HG03060 (cell line): ENCODE measurements at regions not wholly inside any gene's neighbourhood (a gene's known extent, or its start where the extent isn't known, plus 50 kb on each side); places are given as distances from the start of the nearest gene placed in this dataset.
A peak's percentile ranks its signal among the peaks of the same experiment; 100 is the strongest.

Experiments
- ATAC-seq: cut with Tn5 transposase; IDR thresholded peaks from one replicate; pipeline ENCODE4 v1.9.1; 2021; ENCODE audit warnings: low read depth, moderate number of reproducible peaks; ENCODE audit not compliant: unreplicated experiment

DNA sequence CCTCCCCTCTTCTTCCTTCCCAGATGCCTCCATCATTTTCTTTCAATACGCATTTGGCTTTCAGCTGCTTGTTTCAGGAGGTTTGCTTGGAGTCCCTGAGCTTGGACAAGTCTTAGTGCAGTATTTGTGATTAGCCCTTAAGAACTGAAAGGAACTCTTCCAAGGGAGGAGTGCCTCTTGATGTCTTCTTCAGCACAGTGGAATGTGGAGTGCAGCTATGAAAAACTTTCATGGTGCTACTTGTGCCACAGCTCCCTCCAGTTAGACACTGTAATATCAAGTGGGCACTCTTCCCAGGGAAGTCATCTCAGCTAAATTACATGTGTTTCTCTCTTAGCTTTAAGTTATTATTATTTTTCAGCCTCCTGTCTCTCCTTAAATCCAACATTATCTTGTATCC, 173.1 kb downstream of the NECTIN3 start:
- ATAC-seq, result no peak

DNA sequence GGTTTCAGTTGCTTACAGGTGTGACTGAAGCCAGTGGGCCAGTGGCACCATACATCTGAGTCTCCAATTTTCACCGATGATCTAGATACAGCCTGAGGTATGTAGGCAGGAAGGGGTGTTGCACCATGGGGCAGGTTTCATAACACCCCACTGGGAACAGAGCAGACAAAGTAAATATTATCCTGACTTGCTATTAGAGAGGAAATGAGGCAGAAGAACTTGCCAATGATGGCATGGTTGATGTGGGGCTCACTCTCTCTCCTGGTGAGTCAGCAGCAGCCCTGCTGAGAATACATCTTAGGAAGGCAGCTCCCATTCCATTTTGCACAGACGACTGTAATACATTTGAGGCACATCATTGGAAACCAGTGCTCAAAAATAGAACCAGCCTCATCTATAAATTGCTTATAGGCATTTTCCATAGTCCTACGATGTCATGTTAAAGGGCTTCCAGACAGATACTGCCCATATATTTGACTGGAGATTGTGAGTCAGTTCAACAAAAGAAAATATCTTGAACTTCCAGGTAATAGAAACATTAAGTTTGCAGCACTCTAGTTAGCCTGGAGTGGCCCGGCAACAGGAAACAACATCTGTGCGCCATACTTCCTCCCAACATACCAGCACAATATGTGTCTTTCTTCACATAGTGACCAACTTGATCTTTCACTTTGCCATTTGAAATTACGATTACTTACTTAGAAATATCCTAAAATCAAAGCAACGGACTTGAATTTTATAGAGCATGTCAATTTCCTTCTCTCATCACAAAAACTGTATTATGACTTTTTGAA, 175.5 kb downstream of the NECTIN3 start:
- ATAC-seq, result no peak

- no peak for ATAC-seq
Measured at GRCh38 chr3:111248406-111248805, 176.8 kb downstream of the NECTIN3 start.

DNA sequence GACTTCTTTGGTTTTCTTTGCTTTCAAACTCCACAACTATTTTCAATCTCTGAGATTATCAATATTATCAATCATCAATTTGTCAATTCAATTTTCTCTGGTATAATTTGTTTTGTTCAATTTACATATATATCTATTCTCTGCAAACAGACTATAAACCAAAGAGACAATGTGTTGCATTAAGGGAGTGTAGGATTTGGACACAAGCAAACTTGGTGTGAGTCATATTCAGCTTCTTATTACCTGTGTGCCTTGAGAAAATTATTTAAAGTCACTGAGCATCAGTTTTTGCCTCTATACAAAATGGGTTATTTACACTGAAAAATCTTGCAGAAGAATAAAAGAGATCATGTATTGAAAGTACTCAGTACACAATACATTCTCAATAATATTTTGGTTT, 177.8 kb downstream of the NECTIN3 start:
- no peak for ATAC-seq

GRCh38 chr3:111252779-111253178, 181.2 kb downstream of the NECTIN3 start:
- no peak for ATAC-seq

DNA sequence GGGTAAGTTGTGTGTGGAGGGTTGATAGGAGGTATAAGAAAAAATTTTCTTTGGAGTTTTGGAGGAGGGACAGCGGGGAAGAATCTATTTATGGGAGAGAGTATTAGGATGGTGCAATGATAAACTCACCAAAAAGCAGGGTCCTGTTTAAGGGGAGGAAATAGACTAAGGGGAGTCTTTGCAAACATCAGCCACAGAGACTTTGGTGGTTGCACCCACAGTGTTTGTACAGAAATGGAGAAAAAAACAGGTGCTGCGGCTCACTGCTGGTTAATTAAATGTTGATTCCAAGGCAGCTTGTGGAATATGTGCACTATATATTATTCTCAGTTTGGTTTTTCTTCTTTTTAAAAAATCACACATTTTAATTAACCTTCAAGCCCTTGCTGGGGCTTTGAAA, 182.1 kb downstream of the NECTIN3 start:
- no peak for ATAC-seq

DNA sequence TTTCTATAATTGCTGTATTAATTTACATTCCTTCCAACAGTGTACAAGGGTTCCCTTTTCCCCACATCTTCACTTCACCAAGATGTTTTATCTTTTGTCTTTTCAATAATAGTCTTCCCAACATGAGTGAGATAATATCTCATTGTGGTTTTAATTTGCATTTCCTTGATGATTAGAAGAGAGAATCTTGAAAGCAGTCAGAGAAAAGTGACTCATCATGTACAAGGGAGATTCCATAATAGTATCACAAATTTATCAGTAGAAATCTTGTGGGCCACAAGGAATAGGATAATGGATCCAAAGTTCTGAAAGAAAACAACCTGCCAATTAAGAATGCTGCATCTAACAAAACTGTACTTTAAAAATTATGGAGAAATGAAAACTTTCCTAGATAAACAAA, 189.3 kb downstream of the NECTIN3 start:
- ATAC-seq, result peak; percentile 60

GRCh38 chr3:111269777-111270176, 198.2 kb downstream of the NECTIN3 start:
- no peak for ATAC-seq

- ATAC-seq, result no peak
Measured at GRCh38 chr3:111277226-111277625, 205.6 kb downstream of the NECTIN3 start.

- ATAC-seq, result no peak
Measured at GRCh38 chr3:111278959-111279358, 207.3 kb downstream of the NECTIN3 start.

- no peak for ATAC-seq
Measured at GRCh38 chr3:111282024-111282423, 210.4 kb downstream of the NECTIN3 start.

- ATAC-seq, result no peak
Measured at GRCh38 chr3:111283165-111283564, 211.5 kb downstream of the NECTIN3 start.

GRCh38 chr3:111284503-111285183, 213.0 kb downstream of the NECTIN3 start:
- no peak for ATAC-seq

DNA sequence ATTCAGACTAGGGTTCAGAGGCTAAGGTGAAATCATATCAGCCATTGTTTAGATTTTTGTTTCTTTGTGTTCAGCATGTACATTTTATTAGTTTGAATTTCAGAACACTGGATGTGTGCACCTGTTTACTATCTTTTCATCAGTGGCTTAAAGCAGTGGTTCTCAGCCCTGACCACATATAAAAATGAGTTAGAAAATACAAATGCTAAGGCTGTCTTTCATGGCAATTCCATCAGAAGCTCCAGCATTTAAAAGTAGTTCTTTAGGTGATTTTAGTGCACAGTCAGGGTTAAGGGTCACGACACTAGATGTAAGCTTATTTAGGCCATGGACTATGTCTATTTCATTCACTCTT, 213.5 kb downstream of the NECTIN3 start:
- ATAC-seq, result no peak

GRCh38 chr3:111285694-111286093, 214.1 kb downstream of the NECTIN3 start:
- ATAC-seq, result no peak

GRCh38 chr3:111286746-111287145, 215.1 kb downstream of the NECTIN3 start:
- no peak for ATAC-seq

- no peak for ATAC-seq
Measured at GRCh38 chr3:111292117-111292516, 220.5 kb downstream of the NECTIN3 start.

DNA sequence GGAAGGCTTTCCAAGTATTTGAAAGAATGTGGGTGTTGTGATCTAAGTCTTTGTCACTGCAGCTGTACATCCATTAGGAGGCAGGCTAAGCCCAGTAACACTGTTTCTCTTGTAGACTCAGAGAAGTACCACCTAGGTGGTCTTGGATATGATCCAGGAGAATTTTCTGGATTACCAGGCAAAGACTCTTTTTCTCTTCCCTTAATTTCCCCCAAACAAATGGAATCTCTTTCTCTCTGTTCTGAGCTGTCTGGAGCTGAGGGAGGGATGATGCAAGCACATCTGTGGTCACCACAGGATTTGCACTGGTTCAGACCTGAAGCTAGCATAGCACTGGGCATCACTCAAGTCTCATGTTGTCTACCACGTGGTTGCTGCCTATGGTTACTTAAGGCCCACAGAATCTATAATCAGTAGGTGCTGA, 227.6 kb downstream of the NECTIN3 start:
- no peak for ATAC-seq

GRCh38 chr3:111301238-111301798, 229.7 kb downstream of the NECTIN3 start:
- ATAC-seq, result no peak

GRCh38 chr3:111302063-111302462, 230.4 kb downstream of the NECTIN3 start:
- no peak for ATAC-seq

DNA sequence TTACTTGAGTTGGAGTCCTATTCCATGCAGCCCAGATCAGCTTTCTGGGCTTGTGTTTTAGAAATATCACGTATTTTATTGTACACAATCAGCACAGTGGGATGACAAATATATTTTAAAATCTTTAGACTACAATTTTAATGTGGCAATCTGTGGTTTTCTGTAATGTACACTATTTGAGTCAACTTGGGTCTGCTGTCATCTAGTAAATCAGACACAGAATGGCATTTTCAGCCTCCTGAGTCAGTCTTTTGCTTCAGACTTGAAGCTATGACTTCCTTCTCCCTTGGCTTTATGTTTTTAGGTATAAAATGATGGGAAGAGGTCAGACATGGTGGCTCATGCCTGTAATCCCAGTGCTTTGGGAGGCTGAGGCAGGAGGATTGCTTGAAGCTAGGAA, 232.1 kb downstream of the NECTIN3 start:
- no peak for ATAC-seq

- ATAC-seq, result no peak
Measured at GRCh38 chr3:111307676-111308075, 234.3 kb upstream of the CD96 start.
